HG03342 (cell line): ENCODE measurements at regions not wholly inside any gene's neighbourhood (a gene's known extent, or its start where the extent isn't known, plus 50 kb on each side); places are given as distances from the start of the nearest gene placed in this dataset.

Source experiments
- ATAC-seq: cut with Tn5 transposase; IDR thresholded peaks from one replicate; pipeline ENCODE4 v1.9.1; 2021; ENCODE audit warnings: mild to moderate bottlenecking, moderate library complexity; ENCODE audit not compliant: unreplicated experiment

DNA sequence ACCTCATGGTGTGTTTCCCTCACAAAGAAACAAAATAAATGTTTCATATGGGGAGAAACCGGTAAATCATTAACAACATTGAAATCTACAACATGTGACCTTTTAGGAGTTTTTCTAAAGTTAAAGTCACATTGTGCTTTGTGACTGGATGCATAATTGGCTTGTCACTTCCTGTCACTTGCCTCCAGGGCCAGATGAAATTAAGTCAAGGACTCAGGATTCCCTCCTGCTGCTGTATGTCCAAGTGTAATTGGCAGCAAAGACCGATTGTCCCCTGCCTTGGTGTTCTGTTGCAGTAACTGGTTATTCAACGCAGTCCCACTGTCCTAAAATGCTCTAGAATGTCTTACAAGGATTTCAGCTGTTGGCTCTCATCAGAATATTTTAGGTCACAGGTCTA, 448.2 kb downstream of the LIG4 start:
- ATAC-seq: no peak

GRCh38 chr13:107765724-107766401, 449.5 kb downstream of the LIG4 start:
- ATAC-seq: no peak

DNA sequence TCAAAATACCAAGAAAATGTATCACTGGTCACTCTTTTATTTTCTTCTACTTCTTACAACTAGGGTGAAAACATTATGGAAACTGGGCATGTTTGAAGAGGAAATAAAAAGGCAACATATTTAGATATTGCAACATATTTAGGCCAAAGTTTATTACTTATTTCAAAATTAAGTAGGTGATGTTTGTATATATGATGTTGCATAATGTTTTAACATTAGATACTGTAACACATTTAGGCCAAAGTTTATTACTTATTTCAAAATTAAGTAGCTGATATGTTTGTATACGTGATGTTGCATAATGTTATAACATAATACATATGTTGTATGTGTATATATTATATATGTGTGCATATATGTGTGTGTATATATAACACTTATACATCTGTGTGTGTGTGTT, 451.3 kb downstream of the LIG4 start:
- no peak for ATAC-seq

- ATAC-seq: no peak
Observed at GRCh38 chr13:107753748-107754147, 461.6 kb downstream of the LIG4 start.

DNA sequence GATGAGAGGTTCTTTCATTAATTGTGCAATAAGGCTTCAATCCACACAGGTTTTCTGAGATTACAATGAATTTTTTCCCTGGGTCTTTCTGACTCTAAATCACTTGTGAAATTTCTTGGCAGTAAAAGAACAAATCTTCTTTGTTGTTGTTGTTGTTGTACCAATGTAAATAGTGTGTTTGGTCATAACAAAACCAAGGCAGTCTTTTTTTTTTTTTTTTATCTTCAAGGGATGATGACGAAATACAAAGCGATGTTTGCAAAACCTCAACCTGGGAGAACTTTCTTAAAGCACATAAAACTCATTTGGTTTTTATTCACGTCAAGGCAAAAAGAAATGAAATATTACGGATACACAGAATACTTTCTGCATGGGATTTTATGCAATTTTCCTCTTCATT, 462.0 kb downstream of the LIG4 start:
- ATAC-seq: no peak

GRCh38 chr13:107743983-107744382, 471.4 kb downstream of the LIG4 start:
- ATAC-seq: no peak

- no peak for ATAC-seq
Observed at GRCh38 chr13:107743526-107743925, 471.8 kb downstream of the LIG4 start.

DNA sequence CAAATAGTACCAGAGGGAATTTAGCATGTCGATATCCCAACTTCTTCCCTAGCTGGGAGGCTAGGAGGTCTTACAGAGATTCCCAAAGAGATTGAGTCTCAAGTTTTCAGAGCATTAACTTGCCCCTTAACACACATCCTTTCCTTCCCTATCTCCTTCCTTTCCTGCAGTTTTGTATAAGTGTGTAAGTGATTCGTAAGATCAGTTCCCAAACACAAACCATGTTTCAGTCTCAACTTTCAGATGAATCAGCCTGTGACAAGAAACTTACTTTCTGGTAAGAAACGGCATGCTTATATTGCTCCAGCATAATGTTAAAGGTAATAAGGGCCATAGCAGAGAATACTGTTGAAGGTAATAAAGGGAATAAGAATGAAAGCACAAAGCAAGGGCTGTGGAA, 472.2 kb downstream of the LIG4 start:
- ATAC-seq: no peak

DNA sequence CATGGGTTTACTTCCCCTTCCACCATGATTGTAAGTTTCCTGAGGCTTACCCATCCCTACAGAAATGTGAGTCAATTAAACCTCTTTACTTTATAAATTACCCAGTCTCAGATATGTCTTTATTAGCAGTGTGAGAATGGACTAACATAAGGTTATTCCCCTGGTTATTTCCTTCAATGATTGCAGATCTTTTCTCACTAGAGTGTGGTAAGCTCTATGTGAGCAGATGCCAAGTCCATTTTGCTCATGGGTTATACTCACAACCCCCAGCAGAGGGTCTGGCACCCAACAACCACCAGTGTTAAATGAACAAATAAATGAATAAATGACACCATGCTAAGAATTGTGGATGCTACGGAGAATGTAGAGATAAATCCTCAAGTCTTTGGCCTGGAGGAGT, 472.8 kb downstream of the LIG4 start:
- no peak for ATAC-seq

DNA sequence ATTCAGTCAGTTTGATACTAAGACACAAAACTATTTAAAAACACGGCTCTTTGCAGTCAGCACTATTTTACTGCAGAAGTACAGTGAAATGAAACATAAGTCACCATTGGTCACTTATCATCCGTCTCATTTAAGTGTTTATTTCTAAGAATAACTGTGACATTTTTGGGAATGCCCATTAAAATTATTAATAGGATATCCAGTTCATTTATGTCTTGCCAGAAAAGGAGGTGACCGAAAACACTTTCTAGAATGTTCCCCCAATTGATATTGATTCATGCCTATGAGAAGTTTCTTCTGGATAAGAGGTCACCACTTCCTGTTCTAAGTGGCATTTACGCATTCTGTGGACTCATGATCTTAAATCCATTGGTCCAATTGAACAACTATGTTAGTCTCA, 477.3 kb downstream of the LIG4 start:
- ATAC-seq: no peak

- ATAC-seq: no peak
Observed at GRCh38 chr13:107736731-107737130, 478.6 kb downstream of the LIG4 start.

- ATAC-seq: no peak
Observed at GRCh38 chr13:107736170-107736569, 479.2 kb downstream of the LIG4 start.

DNA sequence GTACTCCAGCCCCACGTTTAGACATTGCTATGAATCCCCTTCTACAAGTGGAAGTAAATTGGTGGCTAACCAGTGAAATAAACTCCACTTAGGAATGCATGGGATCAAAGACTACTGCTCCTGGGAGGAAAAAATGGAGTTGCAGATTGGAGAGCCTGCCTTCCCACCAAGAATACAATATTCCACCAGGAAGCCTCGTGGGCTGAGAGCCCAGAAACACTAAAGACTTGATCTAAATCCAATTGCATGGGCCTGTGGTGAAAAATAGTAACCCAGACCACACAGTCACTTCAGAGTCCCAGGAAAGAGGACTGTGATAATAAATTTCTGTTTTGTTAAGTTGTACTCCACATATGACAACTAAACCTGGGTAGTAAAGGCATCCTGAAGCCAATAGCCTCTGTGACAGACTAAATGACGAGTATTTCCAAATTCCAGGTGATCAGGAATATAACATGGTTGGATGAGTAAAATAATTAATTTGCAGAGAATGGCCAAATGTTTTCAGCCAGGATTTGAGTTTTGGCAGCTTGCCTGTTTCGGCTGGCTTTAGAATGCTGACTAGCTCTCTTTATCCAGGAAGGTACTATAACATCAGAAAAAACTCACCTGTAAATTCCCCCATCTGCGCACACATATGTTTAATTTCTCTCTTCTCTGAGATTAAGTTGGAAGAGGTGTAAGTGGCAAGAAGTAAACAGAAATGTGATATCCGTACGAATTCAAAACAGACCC, 480.3 kb downstream of the LIG4 start:
- no peak for ATAC-seq

GRCh38 chr13:107733276-107733675, 482.1 kb downstream of the LIG4 start:
- ATAC-seq: no peak

DNA sequence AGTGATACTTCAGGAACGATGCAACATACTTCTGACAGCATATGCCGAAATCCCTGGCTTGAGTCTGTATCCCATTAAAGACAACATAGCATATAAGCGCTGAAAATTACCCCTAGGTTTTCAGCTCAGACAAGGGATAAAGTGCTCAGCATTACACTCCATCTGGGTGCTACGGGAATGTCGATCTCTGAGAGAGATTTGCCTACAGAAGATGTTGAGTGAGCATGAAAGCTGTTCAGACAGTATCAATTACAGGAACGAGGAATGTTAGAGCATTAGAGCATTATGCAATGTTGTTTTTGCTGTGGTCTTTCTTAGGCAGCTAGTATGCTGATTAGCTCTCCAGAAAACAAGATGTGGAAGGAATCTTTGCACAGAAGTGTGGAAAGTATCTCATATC, 484.5 kb downstream of the LIG4 start:
- ATAC-seq: no peak

DNA sequence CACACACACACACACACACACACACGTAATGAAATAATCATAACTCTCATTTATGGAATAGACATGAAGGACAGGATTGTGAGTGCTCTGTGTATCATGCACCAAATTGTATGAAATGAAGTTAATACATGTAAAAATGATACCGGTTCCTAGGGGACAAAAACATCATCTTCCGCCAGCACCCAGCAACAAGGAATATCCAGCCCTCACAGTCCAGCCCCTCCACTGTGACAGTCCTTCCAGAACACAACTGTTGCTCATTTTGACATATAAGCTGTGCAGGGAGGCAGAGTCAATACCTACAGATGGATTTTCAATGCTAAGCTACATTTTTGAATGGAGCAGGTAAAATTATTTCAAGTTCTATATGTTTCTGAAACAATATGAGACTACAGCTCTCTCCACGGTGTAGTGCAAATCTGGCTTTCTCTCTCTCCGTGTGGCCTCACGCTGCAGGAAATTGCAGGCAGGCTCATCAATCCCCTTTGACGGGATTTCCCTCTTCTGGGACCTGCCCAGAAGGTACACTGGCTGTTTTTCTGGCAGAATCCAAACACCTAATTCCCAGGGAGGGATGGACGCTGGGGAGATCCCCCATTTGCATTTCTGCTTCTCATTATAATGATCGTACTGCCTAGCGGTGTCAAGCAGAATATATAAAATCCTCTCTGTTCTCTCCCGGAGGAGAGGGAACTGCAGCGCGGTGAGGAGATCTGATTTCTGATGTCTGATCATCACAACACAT, 494.0 kb downstream of the LIG4 start:
- ATAC-seq: no peak

DNA sequence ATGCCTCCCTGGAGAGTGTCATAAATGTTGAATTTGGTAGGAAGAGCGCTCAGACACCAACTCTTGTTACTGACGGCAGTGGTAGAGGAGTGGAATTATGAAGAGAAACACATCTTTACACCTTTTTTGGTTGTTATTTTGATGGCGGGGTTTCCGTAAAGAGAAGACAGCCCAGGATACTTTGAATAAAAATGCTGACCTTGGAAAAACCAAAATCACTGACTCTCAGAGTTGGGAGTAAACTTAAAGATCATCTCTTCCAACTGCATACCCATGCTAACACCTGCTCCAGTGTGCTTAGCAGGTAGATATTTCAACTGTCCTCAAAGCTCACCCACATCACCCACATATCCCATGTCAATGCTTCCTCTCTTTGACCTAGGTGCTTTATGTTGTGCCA, 498.6 kb downstream of the LIG4 start:
- ATAC-seq: no peak

GRCh38 chr13:107716241-107716640, 499.1 kb downstream of the LIG4 start:
- no peak for ATAC-seq

GRCh38 chr13:107715496-107715895, 499.8 kb downstream of the LIG4 start:
- ATAC-seq: no peak

GRCh38 chr13:107713314-107713713, 502.0 kb downstream of the LIG4 start:
- no peak for ATAC-seq

DNA sequence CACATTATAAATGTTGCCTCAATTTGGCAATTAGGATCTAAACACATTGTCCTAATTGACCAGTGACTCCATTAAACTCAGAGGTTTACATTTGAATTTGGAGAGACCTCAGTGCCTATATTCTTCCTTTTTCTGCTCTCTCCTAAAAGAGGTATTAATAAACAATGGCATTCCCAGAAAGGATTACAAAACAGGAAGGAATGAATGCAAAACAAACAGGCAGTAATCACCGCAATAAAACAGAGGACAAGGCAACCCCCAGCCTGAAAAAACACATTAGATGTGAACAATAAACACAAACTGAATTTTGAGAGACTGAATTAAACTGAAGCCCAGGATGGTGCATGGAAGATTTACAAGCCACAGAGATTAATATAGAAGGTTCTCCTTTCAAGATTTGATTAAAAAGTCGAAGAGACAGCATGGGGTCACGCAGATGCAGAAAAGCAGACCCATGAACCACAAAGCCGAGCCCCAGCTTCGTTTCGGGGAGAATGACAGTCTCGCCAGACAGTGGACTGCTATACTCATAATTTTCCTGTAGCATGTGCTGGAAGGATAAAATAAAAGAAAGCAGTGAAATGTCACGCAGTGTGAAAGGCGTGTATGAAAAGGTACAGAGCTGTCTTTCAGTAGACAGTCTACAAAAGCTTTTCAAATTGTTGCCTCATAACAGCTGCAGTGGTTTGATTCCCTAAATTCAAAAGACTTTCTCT, 503.0 kb downstream of the LIG4 start:
- no peak for ATAC-seq
